ENCODE measurements at regions not wholly inside any gene's neighbourhood (a gene's known extent, or its start where the extent isn't known, plus 50 kb on each side); places are given as distances from the start of the nearest gene placed in this dataset.

DNA sequence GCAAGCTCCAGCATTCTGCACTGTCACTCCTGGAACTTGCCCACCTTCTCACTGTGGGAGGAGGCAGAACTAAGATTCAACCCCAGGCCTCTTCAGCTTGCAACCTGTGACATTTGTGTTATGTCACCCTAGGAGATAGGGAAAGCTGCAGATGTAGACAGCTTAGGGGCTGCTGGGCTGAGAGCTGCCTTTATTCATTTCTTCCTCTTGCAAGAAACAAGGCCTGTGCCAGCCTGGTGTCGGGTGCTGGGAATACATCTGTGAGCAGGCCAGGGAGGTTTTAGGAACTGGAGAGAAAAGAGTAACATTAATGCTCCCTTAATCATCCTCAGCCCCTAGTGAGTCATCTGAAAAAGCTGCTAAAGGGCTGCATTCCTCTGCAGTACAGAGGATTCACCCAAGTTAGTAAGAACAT lies 101.8 kb downstream of the FGF18 start:
- TF ChIP-seq, protein P1, sequence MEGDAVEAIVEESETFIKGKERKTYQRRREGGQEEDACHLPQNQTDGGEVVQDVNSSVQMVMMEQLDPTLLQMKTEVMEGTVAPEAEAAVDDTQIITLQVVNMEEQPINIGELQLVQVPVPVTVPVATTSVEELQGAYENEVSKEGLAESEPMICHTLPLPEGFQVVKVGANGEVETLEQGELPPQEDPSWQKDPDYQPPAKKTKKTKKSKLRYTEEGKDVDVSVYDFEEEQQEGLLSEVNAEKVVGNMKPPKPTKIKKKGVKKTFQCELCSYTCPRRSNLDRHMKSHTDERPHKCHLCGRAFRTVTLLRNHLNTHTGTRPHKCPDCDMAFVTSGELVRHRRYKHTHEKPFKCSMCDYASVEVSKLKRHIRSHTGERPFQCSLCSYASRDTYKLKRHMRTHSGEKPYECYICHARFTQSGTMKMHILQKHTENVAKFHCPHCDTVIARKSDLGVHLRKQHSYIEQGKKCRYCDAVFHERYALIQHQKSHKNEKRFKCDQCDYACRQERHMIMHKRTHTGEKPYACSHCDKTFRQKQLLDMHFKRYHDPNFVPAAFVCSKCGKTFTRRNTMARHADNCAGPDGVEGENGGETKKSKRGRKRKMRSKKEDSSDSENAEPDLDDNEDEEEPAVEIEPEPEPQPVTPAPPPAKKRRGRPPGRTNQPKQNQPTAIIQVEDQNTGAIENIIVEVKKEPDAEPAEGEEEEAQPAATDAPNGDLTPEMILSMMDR (conservative IDR thresholded peaks at IDR 0.05; ENCODE audit: low read depth, low read length), result peak; percentile 20; the same call in 1 of the 2 replicates
- peak; percentile 44 for TF ChIP-seq RAD21 (IDR thresholded peaks at IDR 0.05; ENCODE audit: low read length)
- no peak for TF ChIP-seq CHD1 (IDR thresholded peaks at IDR 0.05; ENCODE audit: low read depth, low read length)
- TF ChIP-seq MAZ (IDR thresholded peaks at IDR 0.05; ENCODE audit: borderline replicate concordance, low read depth, low read length), result no peak
- no peak for TF ChIP-seq MXI1 (IDR thresholded peaks at IDR 0.05; ENCODE audit: borderline replicate concordance, low read depth, low read length)
- no peak for TF ChIP-seq BHLHE40 (IDR thresholded peaks at IDR 0.05; ENCODE audit: low read depth, low read length)
- TF ChIP-seq FOS (IDR thresholded peaks at IDR 0.05; ENCODE audit: low read depth, low read length), result peak; percentile 83
- no peak for TF ChIP-seq CEBPB (IDR thresholded peaks at IDR 0.05; ENCODE audit: low read depth, low read length)
